Peyer's patch (tissue), 4 donors: ENCODE measurements at regions not wholly inside any gene's neighbourhood (a gene's known extent, or its start where the extent isn't known, plus 50 kb on each side); places are given as distances from the start of the nearest gene placed in this dataset.

Source experiments
- CTCF ChIP-seq, 6 experiments: fragments of 450-650 bp in 4 of 6; fragments of 200-600 bp in 2 of 6; sonication (generic) in 1 of 6; IDR thresholded peaks; one replicate each; pipeline ENCODE4 v1.5.1; 2017 to 2019; ENCODE audit warnings: antibody characterized with exemption in 6 of 6, mild to moderate bottlenecking in 3 of 6, moderate library complexity in 1 of 6
- POLR2A ChIP-seq, 2 donors: fragments of 450-650 bp; IDR thresholded peaks; one replicate each; pipeline ENCODE4 v1.5.1; 2017; ENCODE audit warnings: antibody characterized with exemption in 2 of 2, mild to moderate bottlenecking in 2 of 2, moderate library complexity in 2 of 2

GRCh38 chr17:20791626-20792025, 212.1 kb downstream of the CDRT15L2 start:
- no peak for TF ChIP-seq POLR2A (IDR thresholded peaks at IDR 0.05)
- TF ChIP-seq CTCF (IDR thresholded peaks at IDR 0.05), result no peak
